Dermis blood vessel endothelial cell (primary cell): ENCODE measurements at regions not wholly inside any gene's neighbourhood (a gene's known extent, or its start where the extent isn't known, plus 50 kb on each side); places are given as distances from the start of the nearest gene placed in this dataset.
A peak's percentile ranks its signal among the peaks of the same experiment; 100 is the strongest.

Experiments used
- DNase-seq: peaks from one replicate; pipeline ENCODE4 v3.0.0; 2010

GRCh38 chr12:124504273-124505000 lies 63.0 kb downstream of the NCOR2 start:
- DNase-seq = no peak

- no peak for DNase-seq
Measured at GRCh38 chr12:124503305-124503704, 64.1 kb downstream of the NCOR2 start.

GRCh38 chr12:124502379-124502778 lies 65.0 kb downstream of the NCOR2 start:
- DNase-seq = no peak

DNA sequence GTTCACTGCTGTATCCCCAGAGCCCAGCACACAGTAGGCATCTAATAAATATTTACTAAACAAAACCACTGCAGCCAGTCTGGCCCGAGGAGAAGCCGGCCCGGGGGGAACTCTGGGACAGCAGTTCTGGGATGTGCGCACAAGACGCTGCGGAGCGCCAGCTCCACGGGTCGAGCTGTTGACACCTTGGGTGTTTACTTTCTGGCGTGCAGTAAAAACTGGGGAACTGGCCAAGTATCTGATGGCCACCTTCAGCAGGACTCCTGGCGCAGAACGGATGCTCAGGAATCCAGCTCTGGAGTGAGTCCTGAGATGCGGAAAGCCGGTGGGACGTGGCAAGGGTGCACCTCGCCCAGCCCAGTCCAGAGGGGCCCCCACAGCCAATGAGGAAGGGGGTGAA lies 65.6 kb downstream of the NCOR2 start:
- no peak for DNase-seq

DNA sequence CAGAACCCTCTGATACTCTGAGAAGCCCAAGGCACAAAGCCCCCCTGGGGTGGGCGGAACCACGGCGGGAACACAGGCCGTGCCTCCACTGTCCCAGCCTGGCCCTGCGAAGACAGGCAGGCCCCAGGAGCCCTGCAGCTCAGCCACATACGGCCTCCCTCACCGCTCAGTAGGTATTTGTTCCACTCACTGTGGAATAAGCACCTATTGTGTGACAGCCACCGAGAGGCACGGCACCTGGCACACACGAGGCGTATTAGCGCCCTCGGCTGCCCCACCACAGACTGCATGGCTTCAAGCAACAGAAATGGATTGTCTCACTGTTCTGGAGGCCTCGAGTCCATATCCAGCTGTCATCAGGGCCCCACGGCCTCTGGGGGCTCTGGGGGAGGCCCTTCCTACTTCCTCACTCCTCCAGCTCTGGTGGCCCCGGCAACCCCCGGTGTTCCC lies 66.3 kb downstream of the NCOR2 start:
- DNase-seq = no peak

GRCh38 chr12:124499898-124500244 lies 67.5 kb downstream of the NCOR2 start:
- DNase-seq = no peak

DNA sequence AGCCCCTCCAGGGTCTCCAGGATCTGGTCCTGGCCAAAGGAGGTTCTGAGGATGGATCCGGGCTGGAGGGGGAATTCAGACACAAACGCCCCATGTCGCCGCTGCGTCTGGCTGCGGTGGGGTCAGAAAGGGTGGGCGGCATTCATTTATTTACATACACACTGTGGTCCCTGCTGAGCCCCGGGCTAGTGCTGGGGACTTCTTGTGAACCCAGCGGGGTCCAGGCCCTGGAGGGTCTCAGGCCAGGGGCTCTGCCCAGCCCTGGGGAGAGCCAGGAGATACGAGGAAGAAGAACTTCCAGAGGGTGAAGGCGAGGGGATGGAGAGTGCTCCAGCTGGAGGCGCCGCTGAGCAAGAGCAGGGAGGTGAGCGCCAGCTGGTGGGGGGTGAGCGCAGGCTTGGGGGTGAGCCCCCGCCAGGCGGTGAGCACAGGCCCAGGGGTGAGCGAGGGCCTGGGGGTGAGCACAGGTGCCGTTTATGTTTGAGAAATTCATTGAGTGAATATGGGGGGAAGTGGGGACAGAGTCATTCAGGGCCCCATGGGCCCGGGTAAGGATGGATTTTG lies 68.1 kb downstream of the NCOR2 start:
- DNase-seq = no peak

GRCh38 chr12:124498275-124499189 lies 68.9 kb downstream of the NCOR2 start:
- peak; percentile 68 for DNase-seq

GRCh38 chr12:124497658-124498057 lies 69.8 kb downstream of the NCOR2 start:
- no peak for DNase-seq

DNA sequence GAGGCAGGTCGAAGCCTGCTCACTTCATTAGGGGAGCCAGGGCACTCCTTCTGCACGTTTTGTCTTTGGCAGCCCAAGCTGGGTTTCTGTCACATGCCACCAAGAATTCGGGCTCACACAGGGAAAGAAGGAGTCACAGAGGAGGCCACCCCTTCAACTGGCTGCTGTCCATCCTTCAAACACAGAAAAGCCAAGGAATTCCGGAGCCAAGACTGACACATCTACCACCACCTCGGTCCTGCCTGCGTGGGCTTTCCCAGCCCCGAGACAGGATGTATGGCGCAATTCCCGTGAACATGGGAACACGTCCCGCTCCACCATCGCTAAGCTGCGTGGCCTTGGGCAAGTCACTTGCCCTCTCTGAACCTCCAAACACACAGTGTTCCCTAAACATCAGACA lies 70.4 kb downstream of the NCOR2 start:
- DNase-seq = no peak

DNA sequence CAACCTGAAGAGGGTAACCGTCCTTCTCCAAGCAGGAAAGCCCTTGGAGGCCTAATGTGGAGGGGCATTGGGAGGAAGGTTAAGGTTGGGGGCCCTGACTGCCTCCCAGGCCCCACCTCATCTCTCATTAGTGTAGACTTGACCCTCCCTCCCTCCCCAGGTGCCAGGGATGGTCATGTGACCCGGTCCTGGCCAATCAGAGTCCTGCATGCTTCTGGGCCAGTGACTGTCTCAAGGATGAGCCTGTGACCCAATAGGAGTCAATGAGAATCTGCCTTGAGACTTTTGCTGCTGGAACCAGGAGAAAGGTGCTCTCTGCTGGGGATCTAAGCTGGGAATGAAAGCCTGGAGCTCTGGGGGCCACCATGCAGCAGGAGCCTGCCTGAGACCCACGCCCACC lies 70.8 kb downstream of the NCOR2 start:
- DNase-seq = no peak

GRCh38 chr12:124495194-124495983 lies 72.0 kb downstream of the NCOR2 start:
- DNase-seq = no peak

DNA sequence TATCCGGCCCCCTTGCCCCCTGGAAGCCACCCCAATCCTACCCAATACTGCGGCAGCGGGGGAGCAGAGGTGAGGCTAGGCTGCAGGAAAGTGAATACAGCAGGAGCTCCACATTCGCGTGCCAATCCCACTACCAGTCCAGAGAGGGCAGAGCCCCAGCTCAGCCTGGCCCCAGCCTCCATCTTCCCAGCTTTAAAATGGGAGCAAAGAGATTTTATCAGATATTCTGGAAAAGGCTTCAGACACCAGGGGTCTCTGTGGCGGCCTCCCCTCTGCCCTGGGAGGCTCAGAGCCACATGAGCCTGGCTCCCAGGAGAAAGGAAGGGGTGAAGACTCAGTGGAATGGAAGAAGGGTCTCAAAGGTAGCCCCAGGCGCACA lies 72.7 kb downstream of the NCOR2 start:
- DNase-seq = no peak

DNA sequence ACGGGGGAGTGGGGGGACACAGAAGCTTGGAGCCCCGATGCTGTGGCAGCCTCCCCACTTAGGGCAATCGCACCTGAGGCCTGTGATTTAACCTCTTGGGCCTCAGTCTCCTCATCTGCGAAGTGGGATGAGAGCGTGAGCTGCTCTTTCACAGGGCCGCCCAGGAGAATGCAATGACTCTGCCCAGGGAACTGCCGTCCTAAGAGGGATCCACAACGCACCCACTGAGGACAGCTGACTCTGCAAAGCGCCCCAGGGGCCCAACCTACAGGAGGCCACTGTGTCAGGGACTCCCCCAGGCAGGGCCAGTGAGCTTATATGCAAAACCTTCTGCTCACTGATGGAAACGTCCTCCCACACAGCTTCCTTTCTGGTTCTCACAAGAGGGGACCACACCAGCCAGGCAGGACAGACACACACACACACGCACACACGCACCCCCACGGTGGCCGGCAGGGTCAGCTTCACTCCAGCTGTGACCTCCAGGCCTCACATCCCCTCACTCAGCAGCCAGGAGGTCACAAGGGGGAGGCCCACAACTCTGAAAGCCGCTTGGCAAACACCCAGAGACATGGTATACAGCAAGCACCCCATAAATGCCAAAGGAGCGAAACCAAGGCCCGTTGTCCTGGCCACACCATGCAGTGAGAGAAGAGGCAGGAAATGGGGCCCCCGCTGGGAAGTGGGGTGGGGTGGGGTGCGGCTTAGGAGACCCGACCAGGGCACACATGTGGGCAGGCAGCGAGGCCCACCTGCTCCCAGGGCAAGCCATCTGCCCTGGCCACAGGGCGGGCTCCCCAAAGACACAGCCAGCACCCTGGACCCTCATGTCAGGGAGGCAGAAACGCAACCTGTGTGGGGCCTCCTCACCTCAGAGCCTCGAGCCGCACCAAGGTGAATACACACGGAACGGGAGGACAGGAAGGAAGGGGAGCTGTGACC lies 73.3 kb downstream of the NCOR2 start:
- DNase-seq = no peak

GRCh38 chr12:124492879-124493808 lies 74.3 kb downstream of the NCOR2 start:
- DNase-seq = no peak

DNA sequence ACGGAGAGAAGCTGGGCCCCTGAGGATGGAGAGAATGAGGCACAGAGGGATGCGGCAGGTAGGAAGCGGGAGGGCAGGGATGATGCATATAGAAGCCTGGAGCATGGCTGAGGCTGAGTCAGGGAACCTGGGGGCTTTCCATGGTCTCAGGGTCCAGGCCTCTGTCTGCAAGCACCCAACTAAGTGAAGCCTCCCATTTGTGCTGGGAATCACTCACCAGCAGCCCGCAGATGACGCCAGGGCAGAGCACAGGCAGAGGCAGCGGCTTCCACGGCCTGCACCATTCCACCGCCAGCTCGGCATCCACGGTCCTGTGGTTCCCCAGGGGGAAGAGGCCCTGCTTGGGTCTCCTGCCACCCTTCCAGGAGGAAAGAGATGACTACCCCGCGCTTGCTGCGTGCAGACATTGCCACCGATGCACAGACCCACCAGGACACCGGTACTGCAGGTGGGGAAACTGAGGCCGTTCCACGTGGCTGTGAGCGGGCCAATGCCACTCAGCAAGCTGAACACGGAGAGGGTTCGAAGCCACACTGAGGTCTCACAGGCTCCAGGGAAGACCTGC lies 75.5 kb downstream of the NCOR2 start:
- DNase-seq = no peak

- no peak for DNase-seq
Measured at GRCh38 chr12:124491310-124491709, 76.1 kb downstream of the NCOR2 start.

- DNase-seq = no peak
Measured at GRCh38 chr12:124490584-124491305, 76.7 kb downstream of the NCOR2 start.

- DNase-seq = no peak
Measured at GRCh38 chr12:124489915-124490583, 77.4 kb downstream of the NCOR2 start.
